ENCODE measurements at regions not wholly inside any gene's neighbourhood (a gene's known extent, or its start where the extent isn't known, plus 50 kb on each side); places are given as distances from the start of the nearest gene placed in this dataset.

DNA sequence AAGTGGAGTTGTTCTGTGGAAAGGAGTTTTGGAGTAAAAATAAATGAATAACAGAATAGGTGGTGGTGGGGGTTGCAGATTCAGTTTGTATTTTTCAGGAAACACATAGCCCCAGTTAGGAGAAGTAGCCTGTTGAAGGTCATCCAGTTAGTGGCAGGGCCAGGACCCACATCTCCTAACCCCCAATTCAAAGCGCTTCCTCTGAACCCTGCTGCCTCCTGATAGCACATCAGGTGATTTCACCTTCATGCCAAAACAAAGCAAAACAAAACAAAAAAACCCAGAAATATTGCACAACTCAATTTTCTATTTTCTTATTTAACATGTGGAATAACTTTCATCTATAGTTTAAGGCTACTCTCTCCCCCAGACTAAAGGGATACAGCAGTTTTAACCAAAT lies 112.3 kb upstream of the UGP2 start:
- no peak for TF ChIP-seq KDM5A (IDR thresholded peaks at IDR 0.05)
- TF ChIP-seq CHD2 (IDR thresholded peaks at IDR 0.05; ENCODE audit: low read length, partially characterized antibody): no peak
- TF ChIP-seq, protein P1, sequence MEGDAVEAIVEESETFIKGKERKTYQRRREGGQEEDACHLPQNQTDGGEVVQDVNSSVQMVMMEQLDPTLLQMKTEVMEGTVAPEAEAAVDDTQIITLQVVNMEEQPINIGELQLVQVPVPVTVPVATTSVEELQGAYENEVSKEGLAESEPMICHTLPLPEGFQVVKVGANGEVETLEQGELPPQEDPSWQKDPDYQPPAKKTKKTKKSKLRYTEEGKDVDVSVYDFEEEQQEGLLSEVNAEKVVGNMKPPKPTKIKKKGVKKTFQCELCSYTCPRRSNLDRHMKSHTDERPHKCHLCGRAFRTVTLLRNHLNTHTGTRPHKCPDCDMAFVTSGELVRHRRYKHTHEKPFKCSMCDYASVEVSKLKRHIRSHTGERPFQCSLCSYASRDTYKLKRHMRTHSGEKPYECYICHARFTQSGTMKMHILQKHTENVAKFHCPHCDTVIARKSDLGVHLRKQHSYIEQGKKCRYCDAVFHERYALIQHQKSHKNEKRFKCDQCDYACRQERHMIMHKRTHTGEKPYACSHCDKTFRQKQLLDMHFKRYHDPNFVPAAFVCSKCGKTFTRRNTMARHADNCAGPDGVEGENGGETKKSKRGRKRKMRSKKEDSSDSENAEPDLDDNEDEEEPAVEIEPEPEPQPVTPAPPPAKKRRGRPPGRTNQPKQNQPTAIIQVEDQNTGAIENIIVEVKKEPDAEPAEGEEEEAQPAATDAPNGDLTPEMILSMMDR (IDR thresholded peaks at IDR 0.05): no peak
- no peak for TF ChIP-seq ESRRA (IDR thresholded peaks at IDR 0.05; ENCODE audit: borderline replicate concordance, low read length)
- TF ChIP-seq BHLHE40 (IDR thresholded peaks at IDR 0.05; ENCODE audit: low read depth, low read length): no peak
- no peak for TF ChIP-seq EP300 (IDR thresholded peaks at IDR 0.05)
